ENCODE measurements at regions not wholly inside any gene's neighbourhood (a gene's known extent, or its start where the extent isn't known, plus 50 kb on each side); places are given as distances from the start of the nearest gene placed in this dataset.

DNA sequence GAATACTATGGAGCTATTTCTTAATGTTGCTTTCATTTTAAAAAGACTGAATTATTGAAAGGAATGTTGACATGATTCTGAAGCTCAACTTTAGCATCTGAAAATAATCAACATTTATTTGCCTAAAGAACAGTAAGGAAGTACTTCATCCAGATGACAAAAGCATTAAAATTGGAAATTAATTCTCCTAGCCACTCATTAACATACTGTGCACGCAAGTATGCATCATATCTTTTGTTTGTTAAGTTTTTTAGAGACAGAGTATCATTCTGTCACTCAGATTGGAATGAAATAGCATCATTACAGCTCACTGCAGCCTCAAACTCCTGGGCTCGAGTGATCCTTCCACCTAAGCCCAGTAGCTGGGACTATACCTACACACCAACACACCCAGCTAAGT is 632.1 kb upstream of the ALCAM start:
- H3K4me3 ChIP-seq (ENCODE audit: low read depth, low read length): no peak overlapping the region
- DNase-seq (ENCODE audit: low read depth): no peak
- TF ChIP-seq, protein P1, sequence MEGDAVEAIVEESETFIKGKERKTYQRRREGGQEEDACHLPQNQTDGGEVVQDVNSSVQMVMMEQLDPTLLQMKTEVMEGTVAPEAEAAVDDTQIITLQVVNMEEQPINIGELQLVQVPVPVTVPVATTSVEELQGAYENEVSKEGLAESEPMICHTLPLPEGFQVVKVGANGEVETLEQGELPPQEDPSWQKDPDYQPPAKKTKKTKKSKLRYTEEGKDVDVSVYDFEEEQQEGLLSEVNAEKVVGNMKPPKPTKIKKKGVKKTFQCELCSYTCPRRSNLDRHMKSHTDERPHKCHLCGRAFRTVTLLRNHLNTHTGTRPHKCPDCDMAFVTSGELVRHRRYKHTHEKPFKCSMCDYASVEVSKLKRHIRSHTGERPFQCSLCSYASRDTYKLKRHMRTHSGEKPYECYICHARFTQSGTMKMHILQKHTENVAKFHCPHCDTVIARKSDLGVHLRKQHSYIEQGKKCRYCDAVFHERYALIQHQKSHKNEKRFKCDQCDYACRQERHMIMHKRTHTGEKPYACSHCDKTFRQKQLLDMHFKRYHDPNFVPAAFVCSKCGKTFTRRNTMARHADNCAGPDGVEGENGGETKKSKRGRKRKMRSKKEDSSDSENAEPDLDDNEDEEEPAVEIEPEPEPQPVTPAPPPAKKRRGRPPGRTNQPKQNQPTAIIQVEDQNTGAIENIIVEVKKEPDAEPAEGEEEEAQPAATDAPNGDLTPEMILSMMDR (IDR thresholded peaks at IDR 0.05; ENCODE audit: insufficient read depth, low read depth, low read length, missing control alignments): no peak

DNA sequence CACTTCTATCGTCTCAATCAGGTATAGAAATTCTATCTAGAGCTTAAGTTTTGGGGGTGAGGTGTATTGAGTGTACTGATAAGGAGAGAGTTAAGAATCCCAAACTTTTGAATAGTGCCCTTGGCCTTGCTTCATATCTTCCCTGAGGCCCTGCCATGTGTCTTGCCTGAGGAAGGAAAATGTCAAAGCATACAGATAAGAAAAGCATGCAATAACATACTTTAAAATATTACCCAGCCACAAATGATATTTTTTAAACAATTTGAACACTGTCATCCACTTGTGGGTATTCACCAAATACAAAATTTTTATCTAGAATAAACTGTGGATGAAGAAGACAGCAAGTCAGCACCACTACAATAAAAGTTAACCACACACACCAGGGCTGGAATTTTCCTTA is 631.0 kb upstream of the ALCAM start:
- no peak for DNase-seq (ENCODE audit: low read depth)
- no peak overlapping the region for H3K4me3 ChIP-seq (ENCODE audit: low read depth, low read length)
- TF ChIP-seq, protein P1 (IDR thresholded peaks at IDR 0.05; ENCODE audit: insufficient read depth, low read depth, low read length, missing control alignments): no peak

DNA sequence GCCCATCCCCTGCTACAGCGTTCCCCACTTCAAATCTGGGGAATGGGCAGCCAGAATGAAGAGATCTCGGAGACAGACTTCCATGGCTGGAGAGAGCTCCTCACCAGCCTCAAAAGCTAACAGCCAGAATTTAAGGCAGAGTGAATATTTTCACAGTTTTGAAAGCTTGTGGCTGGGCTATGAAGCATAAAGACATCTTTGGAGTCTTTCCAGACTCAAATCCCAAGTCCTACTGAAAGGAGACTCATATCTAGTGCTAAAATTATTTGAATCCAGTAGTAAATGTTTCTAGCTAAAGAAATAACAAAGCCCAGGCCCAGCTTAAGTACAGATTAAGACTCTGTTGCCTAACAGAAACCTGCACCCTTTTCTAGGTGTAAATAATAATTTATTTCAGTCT is 628.4 kb upstream of the ALCAM start:
- TF ChIP-seq, protein P1 (IDR thresholded peaks at IDR 0.05; ENCODE audit: insufficient read depth, low read depth, low read length, missing control alignments): no peak
- DNase-seq (ENCODE audit: low read depth): no peak
- H3K4me3 ChIP-seq (ENCODE audit: low read depth, low read length): no peak overlapping the region

DNA sequence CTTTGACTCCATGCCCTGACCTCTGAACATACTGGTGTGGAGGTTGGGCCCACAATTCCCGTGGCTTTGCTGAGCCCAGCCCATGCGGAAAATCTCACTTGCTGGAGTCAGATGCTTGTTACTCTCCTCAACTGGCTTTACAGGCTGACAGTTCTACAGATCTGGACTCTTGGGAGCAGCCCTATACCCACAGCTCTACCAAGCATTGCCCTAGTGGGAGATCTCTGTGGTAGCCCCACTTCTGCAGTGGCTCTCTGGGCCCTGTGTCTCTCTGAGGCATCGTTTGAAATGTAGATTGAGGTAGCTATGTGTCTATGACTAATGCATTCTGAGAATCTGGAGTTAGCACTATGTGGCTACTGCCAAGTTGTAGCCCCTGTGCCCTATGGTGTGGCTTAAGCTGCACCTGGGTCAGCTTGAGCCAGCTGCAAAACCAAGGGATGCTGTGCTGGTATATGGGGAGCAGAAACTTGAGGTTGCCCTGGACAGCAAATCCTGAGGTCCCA is 625.8 kb upstream of the ALCAM start:
- H3K4me3 ChIP-seq (ENCODE audit: low read depth, low read length): no peak overlapping the region
- TF ChIP-seq, protein P1 (IDR thresholded peaks at IDR 0.05; ENCODE audit: insufficient read depth, low read depth, low read length, missing control alignments): no peak
- DNase-seq (ENCODE audit: low read depth): no peak

DNA sequence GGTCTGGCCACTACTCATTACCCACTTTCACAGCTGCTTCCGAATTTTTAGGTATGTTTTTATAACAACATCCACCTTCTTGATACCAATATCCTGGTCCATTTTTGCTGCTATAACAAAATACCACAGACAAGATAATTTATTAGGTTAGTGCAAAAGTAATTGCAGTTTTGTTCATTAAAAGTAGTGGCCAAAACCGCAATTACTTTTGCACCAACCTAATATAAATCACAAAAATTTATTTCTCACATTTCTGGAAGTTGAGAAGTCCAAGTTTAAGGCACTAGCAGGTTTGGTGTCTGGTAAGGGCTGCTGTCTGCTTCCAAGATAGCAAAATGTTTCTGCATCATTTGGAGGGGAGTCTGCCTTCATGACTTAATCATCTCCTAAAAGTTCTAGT is 624.7 kb upstream of the ALCAM start:
- H3K4me3 ChIP-seq (ENCODE audit: low read depth, low read length): no peak overlapping the region
- TF ChIP-seq, protein P1 (IDR thresholded peaks at IDR 0.05; ENCODE audit: insufficient read depth, low read depth, low read length, missing control alignments): no peak
- no peak for DNase-seq (ENCODE audit: low read depth)

DNA sequence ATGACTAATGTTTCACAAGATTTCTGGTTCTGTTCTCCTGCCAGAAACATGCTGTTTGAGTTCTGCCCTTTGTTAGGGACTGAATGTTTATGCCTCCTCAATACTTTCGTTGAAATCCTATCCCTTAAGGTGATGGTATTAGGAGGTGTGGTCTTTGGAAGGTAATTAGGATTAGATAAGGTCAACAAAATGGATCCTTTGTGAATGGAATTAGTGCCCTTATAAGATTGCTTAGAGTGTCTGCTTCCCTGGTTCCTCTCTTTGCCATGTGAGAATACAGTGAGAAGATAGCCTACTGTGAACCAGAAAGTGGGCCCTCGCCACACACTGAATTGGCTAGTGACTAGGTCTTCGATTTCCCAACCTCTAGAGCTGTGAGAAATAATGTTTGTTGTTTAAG is 621.4 kb upstream of the ALCAM start:
- DNase-seq (ENCODE audit: low read depth): no peak
- TF ChIP-seq, protein P1 (IDR thresholded peaks at IDR 0.05; ENCODE audit: insufficient read depth, low read depth, low read length, missing control alignments): no peak
- H3K4me3 ChIP-seq (ENCODE audit: low read depth, low read length): no peak overlapping the region

DNA sequence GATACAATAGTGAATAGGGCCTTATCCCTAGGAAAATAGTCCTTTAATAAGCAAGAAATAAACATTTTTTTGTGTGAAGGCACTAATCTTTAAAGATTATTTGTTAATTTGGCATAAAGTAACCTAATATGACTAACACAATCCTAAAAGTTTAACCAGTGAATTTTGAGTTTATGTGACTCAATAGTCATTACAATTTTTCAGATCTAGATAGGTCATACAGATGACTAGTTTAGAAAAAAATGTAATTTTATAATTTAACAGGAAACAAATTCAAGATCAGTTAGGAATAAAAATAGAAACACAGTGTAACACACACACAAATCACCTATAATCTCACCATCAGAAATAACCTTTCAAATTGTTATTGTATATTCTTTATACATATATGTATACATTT is 620.7 kb upstream of the ALCAM start:
- DNase-seq (ENCODE audit: low read depth): no peak
- TF ChIP-seq, protein P1 (IDR thresholded peaks at IDR 0.05; ENCODE audit: insufficient read depth, low read depth, low read length, missing control alignments): no peak
- H3K4me3 ChIP-seq (ENCODE audit: low read depth, low read length): no peak overlapping the region
